ENCODE measurements at regions not wholly inside any gene's neighbourhood (a gene's known extent, or its start where the extent isn't known, plus 50 kb on each side); places are given as distances from the start of the nearest gene placed in this dataset.

DNA sequence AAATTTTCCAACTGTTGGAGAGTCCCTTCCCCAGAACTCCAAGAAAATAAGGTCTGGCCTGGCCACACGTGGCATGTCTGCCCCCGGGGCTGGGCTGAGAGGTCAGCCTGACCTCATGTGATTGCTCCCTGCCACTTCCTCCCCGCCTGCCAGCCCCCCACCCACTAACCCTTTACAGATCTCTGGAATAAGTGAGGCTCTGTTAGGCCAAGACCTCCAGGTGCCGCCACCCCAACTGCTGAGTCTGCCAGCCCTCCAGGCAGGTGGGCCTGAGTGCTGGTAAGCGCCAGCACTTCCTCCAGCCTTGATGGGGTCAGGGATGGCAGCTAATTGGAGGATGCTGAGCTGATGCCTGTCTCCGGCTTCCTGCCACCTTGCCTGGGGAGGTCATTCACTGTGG lies 658.4 kb downstream of the MED13L start:
- Histone ChIP-seq H3K9me3 (ENCODE audit: low read length) (no peaks in the 10 kb centered on the region), H3K4me1 (ENCODE audit: insufficient read depth, low read length, severe bottlenecking) (no peaks in the 10 kb centered on the region), H3K4me2 (ENCODE audit: low read length) (no peak overlapping the region), H4K20me1 (ENCODE audit: insufficient read depth, low read length) (no peaks in the 10 kb centered on the region), H3K4me3 (ENCODE audit: low read depth, low read length, poor library complexity, severe bottlenecking) (no peak overlapping the region), H3K9me2 (ENCODE audit: low read depth, low read length) (no peaks in the 10 kb centered on the region), H3K9ac (ENCODE audit: low read length) (no peak overlapping the region), H3K27ac (ENCODE audit: low read depth, low read length, poor library complexity, severe bottlenecking) (no peak overlapping the region), H2AFZ (ENCODE audit: low read length) (no peak overlapping the region), H3K27me3 (ENCODE audit: insufficient read depth, low read length) (no peaks in the 10 kb centered on the region), H3K36me3 (ENCODE audit: insufficient read depth, low read length) (no peaks in the 10 kb centered on the region), H3K79me2 (ENCODE audit: insufficient read depth, low read length) (no peaks in the 10 kb centered on the region), H3F3A (ENCODE audit: insufficient read depth, low read length) (no peaks in the 10 kb centered on the region)
- TF ChIP-seq, protein P1, sequence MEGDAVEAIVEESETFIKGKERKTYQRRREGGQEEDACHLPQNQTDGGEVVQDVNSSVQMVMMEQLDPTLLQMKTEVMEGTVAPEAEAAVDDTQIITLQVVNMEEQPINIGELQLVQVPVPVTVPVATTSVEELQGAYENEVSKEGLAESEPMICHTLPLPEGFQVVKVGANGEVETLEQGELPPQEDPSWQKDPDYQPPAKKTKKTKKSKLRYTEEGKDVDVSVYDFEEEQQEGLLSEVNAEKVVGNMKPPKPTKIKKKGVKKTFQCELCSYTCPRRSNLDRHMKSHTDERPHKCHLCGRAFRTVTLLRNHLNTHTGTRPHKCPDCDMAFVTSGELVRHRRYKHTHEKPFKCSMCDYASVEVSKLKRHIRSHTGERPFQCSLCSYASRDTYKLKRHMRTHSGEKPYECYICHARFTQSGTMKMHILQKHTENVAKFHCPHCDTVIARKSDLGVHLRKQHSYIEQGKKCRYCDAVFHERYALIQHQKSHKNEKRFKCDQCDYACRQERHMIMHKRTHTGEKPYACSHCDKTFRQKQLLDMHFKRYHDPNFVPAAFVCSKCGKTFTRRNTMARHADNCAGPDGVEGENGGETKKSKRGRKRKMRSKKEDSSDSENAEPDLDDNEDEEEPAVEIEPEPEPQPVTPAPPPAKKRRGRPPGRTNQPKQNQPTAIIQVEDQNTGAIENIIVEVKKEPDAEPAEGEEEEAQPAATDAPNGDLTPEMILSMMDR (IDR thresholded peaks at IDR 0.05; ENCODE audit: low read length), result no peak
- TF ChIP-seq EZH2 (IDR thresholded peaks at IDR 0.05; ENCODE audit: borderline replicate concordance, low read length), result no peak

DNA sequence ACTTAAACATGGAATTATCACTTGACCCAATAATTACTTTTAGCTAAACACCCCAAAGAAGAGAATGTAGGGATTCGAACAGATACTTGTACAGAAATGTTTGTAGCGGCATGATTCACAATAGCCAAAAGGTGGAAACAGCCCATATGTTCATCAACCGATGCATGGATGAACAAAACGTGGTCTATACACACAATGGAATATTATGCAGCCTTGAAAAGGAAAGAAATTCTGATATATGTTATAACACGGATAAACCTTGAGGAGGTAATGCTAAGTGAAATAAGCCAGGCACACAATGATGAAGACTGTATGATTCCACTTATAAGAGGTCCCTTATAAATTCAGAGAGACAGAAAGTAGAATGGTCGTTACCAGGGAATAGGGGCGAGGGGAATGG lies 659.4 kb downstream of the MED13L start:
- Histone ChIP-seq H3K4me1 (ENCODE audit: insufficient read depth, low read length, severe bottlenecking) (no peaks in the 10 kb centered on the region), H3K9me2 (ENCODE audit: low read depth, low read length) (no peaks in the 10 kb centered on the region), H2AFZ (ENCODE audit: low read length) (no peak overlapping the region), H4K20me1 (ENCODE audit: insufficient read depth, low read length) (no peaks in the 10 kb centered on the region), H3K36me3 (ENCODE audit: insufficient read depth, low read length) (no peaks in the 10 kb centered on the region), H3K9me3 (ENCODE audit: low read length) (no peaks in the 10 kb centered on the region), H3K27me3 (ENCODE audit: insufficient read depth, low read length) (no peaks in the 10 kb centered on the region; the same call in 1 of the 2 replicates), H3F3A (ENCODE audit: insufficient read depth, low read length) (no peaks in the 10 kb centered on the region), H3K79me2 (ENCODE audit: insufficient read depth, low read length) (no peaks in the 10 kb centered on the region), H3K4me2 (ENCODE audit: low read length) (no peak overlapping the region), H3K27ac (ENCODE audit: low read depth, low read length, poor library complexity, severe bottlenecking) (no peak overlapping the region), H3K4me3 (ENCODE audit: low read depth, low read length, poor library complexity, severe bottlenecking) (no peak overlapping the region), H3K9ac (ENCODE audit: low read length) (no peak overlapping the region)
- no peak for TF ChIP-seq EZH2 (IDR thresholded peaks at IDR 0.05; ENCODE audit: borderline replicate concordance, low read length)
- TF ChIP-seq, protein P1 (IDR thresholded peaks at IDR 0.05; ENCODE audit: low read length), result no peak

DNA sequence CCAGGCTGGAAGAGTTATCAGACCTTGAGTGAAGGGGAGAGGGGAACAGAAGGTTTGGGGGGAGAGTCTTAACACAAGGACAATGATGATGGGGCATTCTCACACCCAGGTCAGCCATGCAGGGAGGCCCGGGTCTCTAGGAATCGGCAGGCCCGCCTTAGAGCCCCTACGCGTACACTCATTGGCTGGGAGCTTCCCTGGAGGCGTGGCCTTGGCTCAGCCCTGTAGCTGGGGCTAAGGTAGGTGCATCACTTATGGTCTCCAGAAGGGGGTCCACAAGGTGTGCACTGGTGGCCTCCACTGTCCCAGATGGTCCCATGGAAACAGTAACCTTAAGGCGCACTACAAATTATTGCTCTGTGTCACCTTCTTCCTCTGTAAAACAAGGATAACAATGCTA lies 660.1 kb downstream of the MED13L start:
- Histone ChIP-seq H2AFZ (ENCODE audit: low read length) (no peak overlapping the region), H3K9me3 (ENCODE audit: low read length) (no peaks in the 10 kb centered on the region), H3F3A (ENCODE audit: insufficient read depth, low read length) (no peaks in the 10 kb centered on the region), H3K36me3 (ENCODE audit: insufficient read depth, low read length) (no peaks in the 10 kb centered on the region), H3K9ac (ENCODE audit: low read length) (no peak overlapping the region), H3K27me3 (ENCODE audit: insufficient read depth, low read length) (no peaks in the 10 kb centered on the region; the same call in 1 of the 2 replicates), H3K4me2 (ENCODE audit: low read length) (no peak overlapping the region), H3K4me3 (ENCODE audit: low read depth, low read length, poor library complexity, severe bottlenecking) (no peak overlapping the region), H4K20me1 (ENCODE audit: insufficient read depth, low read length) (no peaks in the 10 kb centered on the region), H3K9me2 (ENCODE audit: low read depth, low read length) (no peaks in the 10 kb centered on the region), H3K27ac (ENCODE audit: low read depth, low read length, poor library complexity, severe bottlenecking) (no peak overlapping the region), H3K4me1 (ENCODE audit: insufficient read depth, low read length, severe bottlenecking) (no peaks in the 10 kb centered on the region), H3K79me2 (ENCODE audit: insufficient read depth, low read length) (no peaks in the 10 kb centered on the region)
- TF ChIP-seq, protein P1 (IDR thresholded peaks at IDR 0.05; ENCODE audit: low read length), result no peak
- no peak for TF ChIP-seq EZH2 (IDR thresholded peaks at IDR 0.05; ENCODE audit: borderline replicate concordance, low read length)

Measured in OCI-LY1 (cell line).